COR-L47 (cell line): ENCODE measurements at regions not wholly inside any gene's neighbourhood (a gene's known extent, or its start where the extent isn't known, plus 50 kb on each side); places are given as distances from the start of the nearest gene placed in this dataset.

Source experiments
- DNase-seq: peaks from one replicate; lab custom pipeline; 2025; lab: John Stamatoyannopoulos, UW

- DNase-seq: no peak
These were observed 154.5 kb downstream of the OAT start for GRCh38 chr10:124264271-124264670.

GRCh38 chr10:124263726-124264125 lies 155.0 kb downstream of the OAT start:
- no peak for DNase-seq

DNA sequence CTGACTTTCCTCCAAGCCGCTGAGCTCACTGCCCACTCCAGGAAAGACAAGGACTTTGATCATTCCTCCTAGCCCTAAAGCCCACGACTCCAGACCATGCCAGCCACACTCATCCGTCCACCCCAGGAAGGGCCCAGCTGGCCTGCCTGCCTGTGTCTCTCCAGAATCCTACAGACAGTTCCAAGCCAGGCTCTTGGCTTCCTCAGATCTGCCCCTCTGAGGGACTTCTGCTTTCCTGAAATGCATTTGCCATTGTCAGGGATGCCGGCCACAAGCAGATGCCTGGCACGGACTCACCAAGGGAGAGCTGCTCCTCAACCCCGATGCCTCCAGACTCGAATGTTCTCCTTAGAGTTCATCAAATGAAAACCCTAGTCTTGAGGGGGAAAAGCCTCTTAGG lies 155.8 kb downstream of the OAT start:
- no peak for DNase-seq

- DNase-seq: no peak
These were observed 156.4 kb downstream of the OAT start for GRCh38 chr10:124262234-124262865.

DNA sequence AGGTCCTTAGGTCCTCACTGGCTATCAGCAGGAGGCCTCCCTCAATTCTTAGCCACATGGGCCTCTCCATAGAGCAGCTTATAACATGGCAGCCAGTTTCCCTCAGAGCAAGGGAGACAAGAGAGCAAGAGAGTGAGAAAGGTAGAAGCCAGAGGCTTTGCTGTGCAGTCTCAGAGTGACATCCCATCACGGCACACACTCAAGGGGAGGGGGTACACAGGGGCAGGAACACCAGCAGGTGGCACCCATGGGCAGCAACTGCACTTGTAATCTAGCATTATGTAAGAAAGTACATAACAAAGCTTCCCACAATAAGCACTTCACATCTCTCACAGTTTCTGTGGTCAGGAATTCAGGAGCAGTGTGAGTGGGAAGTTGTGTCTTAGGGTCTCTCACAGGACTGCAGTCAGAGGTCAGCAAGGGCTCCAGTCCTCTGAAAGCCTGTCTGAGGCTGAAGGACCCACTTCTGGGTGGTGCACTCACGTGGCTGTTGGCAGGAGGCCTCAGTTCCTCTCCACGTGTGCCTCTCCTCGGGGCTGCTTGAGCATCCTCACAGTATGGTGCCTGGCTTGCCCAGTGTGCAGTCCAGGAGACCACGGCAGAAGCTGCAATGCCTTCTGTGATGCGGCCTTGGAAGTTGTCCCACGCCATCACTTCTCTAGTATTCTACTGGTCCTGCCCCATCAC lies 159.4 kb downstream of the OAT start:
- DNase-seq: no peak

DNA sequence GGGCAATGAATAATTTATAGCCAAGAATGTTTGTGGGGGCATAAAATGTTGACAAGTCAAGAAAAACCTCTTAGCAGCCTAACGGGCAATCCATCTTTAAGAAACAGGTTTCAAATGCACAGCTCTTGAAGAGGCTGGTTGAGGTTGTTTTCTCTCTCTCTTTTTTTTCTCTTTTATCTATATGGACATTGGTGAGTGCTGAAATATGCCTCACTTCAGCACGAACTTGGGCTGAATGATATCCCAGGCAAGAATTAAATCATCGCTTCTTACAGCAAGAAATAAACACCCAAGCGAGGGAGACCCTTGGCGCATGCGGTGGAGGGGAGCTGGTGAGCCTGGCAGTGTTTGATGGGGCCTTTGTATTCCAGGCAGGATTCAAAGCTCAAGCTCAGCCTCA lies 160.9 kb downstream of the OAT start:
- no peak for DNase-seq

DNA sequence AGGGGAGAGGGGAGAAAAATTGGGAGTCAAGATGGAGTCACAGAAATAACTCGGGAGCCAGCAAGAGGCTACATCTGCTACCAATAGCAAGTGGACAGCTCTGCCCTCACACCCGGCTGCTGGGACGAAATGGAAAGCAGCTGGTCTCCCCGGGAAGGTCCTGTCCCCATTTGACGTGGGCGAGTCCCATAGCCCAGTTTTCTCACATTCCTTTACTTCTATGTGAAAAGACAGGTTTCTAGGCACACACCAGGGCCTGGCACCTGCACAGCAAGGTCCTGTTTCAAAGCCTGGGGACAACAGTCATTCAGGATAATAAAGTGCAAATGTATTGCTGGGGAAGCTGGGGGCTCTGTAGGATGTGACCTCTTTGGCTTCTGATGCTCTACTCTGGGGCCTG lies 162.6 kb downstream of the OAT start:
- DNase-seq: no peak

- no peak for DNase-seq
These were observed 162.2 kb upstream of the CHST15 start for GRCh38 chr10:124255556-124255955.

- no peak for DNase-seq
These were observed 161.1 kb upstream of the CHST15 start for GRCh38 chr10:124254490-124254889.

- DNase-seq: no peak
These were observed 159.6 kb upstream of the CHST15 start for GRCh38 chr10:124253006-124253405.

DNA sequence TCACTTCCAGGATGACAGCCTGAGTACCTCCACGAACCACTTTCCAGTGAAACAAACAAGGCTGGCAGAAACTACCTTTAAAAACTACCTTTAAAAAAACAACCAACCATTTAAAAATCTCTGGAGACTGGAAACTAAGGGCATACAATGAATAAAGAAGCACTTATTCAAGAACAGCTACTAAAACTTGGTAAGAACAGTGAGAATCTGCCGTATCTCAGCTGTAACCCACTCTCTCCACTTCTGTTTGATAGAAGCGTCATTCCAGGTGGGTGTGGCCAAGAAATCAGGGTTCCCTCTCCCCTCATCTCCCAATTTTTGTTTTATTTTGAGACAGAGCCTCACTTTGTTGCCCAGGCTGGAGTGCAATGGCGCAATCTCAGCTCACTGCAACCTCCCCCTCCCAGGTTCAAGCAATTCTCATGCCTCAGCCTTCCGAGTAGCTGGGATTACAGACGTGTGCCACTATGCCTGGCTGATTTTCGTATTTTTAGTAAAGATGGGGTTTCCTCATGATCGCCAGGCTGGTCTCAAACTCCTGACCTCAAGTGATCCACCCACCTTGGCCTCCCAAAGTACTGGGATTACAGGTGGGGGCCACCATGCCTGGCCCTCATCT lies 158.8 kb upstream of the CHST15 start:
- no peak for DNase-seq

- no peak for DNase-seq
These were observed 158.1 kb upstream of the CHST15 start for GRCh38 chr10:124251317-124252065.

- peak; percentile 6 for DNase-seq
These were observed 157.1 kb upstream of the CHST15 start for GRCh38 chr10:124250506-124250905.

- no peak for DNase-seq
These were observed 156.5 kb upstream of the CHST15 start for GRCh38 chr10:124249812-124250432.

- no peak for DNase-seq
These were observed 155.8 kb upstream of the CHST15 start for GRCh38 chr10:124249196-124249595.

DNA sequence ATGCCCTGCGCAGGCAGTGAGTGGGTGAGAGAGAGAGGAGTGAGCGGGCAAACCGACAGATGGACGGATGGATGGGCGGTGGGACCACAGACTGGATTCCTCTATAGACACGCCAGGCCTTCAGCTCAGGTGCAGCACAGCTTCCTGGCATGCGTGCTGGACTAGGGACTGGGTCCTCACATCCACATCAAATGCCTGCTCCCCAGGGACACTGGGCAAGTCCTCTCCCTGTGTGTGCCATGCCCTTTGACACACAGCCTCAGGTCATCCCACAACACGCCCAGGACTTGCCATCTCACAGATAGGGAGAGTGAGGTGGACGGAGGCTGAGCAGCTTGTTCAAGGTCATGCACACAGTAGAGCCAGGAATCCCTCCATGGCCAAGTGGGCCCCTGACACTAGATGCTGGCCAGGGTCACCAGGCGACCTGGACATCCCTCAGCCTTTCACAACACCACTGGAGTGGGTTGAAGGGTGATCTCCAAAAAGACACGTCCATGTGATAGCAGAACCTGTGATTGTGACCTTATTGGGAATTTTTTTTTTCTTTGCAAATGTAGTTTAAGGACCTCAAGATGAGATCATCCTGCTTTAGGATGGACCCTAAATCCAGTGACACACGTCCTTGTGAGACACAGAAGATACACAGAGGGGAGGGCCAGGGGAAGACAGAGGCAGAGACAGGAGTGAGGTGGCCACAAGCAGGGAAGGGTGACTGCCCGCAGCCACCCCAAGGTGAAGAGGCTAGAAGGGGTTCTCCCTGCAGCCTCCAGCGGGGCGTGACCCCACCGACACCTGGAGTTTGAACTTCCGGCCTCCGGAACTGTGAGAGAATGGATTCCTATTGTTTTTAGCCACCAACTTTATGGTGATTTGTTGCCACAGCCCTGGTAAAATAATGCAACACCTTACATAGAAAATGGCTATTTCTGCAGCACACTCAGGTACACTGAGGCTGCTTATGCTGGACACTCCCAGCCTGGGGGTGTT lies 155.0 kb upstream of the CHST15 start:
- DNase-seq: no peak

GRCh38 chr10:124245806-124246440 lies 152.5 kb upstream of the CHST15 start:
- DNase-seq: no peak

DNA sequence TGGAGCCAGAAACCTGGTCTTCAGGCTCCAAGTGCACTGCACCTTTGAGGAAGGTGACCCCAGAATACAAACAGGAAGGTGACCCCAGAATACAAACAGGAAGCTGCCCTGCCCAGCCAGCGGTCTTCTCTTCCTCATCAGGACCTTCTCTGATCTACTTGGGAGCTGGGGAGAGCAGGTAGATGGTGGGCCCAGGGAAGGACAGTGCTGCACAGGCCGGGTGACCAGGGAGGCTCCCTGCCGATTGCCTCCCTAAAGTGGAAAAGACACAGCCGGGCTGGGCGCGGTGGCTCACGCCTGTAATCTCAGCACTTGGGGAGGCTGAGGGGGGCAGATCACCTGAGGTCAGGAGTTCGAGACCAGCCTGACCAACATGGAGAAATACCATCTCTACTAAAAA lies 151.8 kb upstream of the CHST15 start:
- DNase-seq: no peak

DNA sequence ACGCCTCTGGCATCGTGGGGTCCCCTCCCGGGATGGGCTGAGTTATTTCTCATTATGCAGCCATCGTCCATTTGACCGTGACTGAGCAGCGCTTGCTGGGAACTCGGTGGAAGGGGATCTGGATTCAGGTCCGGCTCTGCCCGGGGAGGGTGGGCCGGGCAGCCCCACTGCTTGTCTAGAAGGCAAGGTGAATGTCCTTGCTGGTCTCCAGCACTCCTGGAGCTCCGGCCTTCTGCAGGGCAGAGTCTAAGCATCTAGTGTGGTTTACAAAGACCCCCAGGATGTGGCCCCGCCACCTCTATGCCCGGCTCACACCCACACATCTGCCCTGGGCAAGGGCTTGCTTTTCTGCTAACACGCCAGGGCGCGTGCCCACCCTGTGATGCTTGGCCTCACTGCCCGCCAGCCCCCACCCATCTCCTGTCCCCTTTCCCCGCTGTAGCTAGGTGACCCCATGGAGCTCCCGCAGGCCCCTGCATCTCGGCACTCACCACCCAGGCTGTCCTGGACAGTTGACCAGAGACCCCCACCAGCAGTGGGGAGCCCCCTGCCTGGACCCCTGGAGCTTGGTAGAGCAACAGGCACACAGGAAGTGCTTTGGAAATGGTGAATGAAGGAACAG lies 151.0 kb upstream of the CHST15 start:
- DNase-seq: no peak

- DNase-seq: no peak
These were observed 150.3 kb upstream of the CHST15 start for GRCh38 chr10:124243702-124244121.
